SK-N-SH treated with all-trans-retinoic acid at 6 μM for 48 hours (cell line): ENCODE measurements at regions not wholly inside any gene's neighbourhood (a gene's known extent, or its start where the extent isn't known, plus 50 kb on each side); places are given as distances from the start of the nearest gene placed in this dataset.

ENCODE experiments used
- CSRNP3 ChIP-seq: fragments of 250-450 bp; sonication (Bioruptor Pico); IDR thresholded peaks from 2 replicates; pipeline ENCODE4 v1.5.1; 2021; ENCODE audit warnings: mild to moderate bottlenecking, moderate library complexity
- ZFP30 ChIP-seq: fragments of 450-650 bp; formaldehyde crosslinking; IDR thresholded peaks from 2 replicates; pipeline ENCODE4 v1.5.0; 2022; ENCODE audit warnings: mild to moderate bottlenecking, moderate library complexity
- TF ChIP-seq, protein P1 (sequence below): fragments of 250-450 bp; sonication (Bioruptor Pico); IDR thresholded peaks from 2 replicates; pipeline ENCODE4 v1.8.0; 2020; ENCODE audit warnings: mild to moderate bottlenecking, moderate library complexity, borderline replicate concordance

DNA sequence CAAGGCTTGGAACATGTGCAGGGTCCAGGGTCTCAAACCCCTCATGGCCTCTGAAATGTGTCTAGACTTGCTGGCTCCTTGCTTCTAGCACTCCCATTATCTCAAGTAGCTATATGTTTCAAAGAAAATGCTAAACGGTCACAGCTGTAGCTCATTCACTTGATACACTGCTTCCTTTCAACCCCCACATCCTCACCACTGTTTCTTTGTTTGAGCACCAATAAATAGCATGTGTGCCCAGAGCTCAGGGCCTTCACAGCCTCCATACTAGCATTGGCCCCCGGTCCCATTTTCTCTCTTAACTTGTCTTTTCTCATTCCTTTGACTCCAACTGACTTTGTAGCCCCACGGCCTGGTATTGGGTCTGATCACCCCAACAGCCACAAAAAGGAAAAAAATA is 801.8 kb downstream of the STIM2 start:
- TF ChIP-seq, protein P1, sequence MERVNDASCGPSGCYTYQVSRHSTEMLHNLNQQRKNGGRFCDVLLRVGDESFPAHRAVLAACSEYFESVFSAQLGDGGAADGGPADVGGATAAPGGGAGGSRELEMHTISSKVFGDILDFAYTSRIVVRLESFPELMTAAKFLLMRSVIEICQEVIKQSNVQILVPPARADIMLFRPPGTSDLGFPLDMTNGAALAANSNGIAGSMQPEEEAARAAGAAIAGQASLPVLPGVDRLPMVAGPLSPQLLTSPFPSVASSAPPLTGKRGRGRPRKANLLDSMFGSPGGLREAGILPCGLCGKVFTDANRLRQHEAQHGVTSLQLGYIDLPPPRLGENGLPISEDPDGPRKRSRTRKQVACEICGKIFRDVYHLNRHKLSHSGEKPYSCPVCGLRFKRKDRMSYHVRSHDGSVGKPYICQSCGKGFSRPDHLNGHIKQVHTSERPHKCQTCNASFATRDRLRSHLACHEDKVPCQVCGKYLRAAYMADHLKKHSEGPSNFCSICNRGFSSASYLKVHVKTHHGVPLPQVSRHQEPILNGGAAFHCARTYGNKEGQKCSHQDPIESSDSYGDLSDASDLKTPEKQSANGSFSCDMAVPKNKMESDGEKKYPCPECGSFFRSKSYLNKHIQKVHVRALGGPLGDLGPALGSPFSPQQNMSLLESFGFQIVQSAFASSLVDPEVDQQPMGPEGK (CRISPR knock-in tag) = no peak
- no peak for TF ChIP-seq ZFP30 (CRISPR knock-in tag)
- no peak for TF ChIP-seq CSRNP3 (CRISPR knock-in tag)
